Jurkat, Clone E6-1 (cell line): ENCODE measurements at regions not wholly inside any gene's neighbourhood (a gene's known extent, or its start where the extent isn't known, plus 50 kb on each side); places are given as distances from the start of the nearest gene placed in this dataset.

Experiments
- DNase-seq: peaks from one replicate; pipeline ENCODE4 v3.0.0-alpha.2; 2011; ENCODE audit warnings: low read depth, low spot score
- H3K4me3 ChIP-seq: 2 replicates; pipeline ENCODE4 v1.5.1; 2011; ENCODE audit warnings: mild to moderate bottlenecking, low read length, control low read depth, moderate library complexity

DNA sequence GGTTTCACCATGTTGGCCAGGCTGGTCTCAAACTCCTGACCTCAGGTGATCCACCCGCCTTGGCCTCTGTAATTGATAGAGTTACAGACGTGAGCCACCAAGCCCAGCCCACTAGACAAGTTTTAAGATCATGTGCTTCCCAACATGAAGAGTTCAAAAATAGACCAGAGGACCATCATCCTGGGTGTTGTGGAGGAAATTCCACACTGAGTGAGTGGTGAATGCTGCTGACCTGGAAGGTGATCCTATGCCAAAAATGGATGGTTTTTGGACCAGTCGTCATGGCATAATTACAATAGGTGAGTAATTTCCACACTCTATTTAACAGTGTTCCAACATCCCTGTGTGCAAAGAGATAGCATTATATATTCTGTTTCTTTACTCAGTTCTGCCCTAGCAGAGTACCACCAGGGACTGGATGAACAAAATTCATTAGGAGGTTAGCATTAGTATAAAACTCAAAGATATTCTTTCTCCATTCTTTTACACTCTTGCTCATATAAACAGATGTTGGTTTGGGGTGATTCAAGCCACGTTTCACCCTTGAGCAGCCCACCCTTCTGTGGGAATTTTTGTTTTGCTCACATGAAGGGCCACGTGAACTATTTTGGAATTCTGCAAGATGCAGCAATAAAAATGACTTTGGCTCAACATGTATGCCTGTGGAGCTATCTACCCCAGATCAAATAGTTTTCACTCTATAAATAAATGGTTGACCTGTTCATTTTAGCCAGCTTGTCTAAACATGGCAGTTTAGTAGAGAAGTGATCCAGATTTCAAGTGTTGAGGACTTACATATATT lies 206.2 kb upstream of the TCF21 start:
- no peak overlapping the region for H3K4me3 ChIP-seq
- DNase-seq, result no peak

DNA sequence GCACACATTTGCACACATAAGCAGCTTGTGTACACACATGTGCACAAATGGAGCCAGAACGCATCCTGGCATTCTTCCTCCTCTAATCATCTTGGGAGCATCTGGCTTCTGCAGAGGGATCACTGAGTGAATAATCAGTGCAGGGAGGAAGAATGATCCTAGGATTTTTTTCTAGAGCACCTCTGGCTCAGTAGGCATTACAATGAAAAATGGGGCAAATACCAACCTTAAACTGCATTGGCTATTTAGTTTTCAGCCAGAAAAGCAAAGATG lies 205.7 kb upstream of the TCF21 start:
- DNase-seq, result no peak
- H3K4me3 ChIP-seq, result no peak overlapping the region

DNA sequence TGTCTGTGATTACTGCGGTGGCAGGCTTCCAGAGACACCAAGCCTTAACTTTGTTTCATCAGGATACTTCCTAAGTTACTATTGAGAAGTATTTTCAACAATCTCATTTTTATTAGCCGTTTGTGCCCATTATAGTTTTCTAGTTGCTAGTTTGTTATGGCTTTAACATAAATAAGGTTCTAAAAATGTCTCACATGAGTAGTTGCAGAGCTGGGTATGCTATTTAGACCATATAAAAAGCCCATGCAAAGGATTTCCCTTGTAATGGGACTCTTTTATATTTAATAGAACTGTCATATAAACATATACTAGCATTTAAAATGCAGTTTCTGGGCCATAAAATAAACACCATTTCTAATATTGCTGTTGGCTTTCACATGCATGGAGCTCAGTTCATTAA lies 205.3 kb upstream of the TCF21 start:
- no peak for DNase-seq
- H3K4me3 ChIP-seq, result no peak overlapping the region

DNA sequence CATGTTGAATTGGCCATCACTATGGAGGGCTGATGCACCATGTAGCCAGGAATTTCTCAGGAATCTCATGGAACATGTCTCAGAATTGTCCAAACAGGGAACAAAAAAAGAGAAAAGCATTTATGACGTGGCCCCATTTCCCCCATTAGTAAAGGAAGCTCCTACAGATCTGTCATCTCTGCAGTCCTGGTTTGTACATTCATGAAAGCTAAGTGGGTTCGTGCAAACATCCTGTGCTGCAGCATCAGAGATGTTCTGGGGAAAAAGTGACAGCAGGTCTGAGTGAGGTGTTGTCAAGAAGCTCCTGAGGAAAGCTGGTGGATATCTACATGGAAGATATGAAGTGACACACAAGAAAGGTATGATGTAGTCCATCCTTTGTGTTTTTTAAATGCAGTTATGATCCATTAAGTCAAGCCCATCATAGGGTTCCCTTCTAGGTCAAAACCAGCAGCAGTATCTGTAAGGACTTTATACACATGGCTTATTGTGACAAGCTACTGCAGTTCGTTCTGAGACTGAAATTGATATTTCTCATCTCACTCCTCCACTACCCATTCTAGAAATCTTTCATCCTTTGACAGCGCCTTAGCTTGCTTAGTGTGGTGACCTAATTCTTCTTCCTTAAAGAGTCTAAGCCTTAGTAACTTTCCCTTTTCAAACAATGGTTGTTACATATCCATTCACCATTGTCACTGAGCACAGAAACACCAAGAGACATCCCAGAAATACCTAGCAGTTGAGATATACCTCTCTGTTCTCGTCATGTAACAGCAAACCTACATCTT lies 200.0 kb upstream of the TCF21 start:
- no peak for DNase-seq
- H3K4me3 ChIP-seq, result no peak overlapping the region

DNA sequence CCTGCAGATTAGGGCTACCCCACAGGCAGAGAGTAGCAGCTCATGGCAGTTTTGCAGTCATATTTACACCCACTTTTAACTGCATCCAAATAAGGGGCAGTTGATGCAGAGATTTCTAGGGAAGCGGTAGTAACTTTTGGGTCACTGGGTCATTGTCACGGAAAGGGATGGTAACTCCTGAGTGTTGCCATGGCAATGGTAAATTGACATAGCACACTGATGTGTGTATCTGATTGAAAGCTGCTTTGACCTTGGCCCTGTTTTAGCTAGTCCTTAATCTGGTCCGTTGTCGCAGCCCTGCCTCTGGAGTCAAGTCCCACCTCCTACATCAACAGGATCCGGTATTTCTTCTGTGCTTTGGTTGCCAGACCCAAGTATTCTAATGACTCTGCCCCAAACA lies 199.1 kb upstream of the TCF21 start:
- no peak for DNase-seq
- no peak overlapping the region for H3K4me3 ChIP-seq

DNA sequence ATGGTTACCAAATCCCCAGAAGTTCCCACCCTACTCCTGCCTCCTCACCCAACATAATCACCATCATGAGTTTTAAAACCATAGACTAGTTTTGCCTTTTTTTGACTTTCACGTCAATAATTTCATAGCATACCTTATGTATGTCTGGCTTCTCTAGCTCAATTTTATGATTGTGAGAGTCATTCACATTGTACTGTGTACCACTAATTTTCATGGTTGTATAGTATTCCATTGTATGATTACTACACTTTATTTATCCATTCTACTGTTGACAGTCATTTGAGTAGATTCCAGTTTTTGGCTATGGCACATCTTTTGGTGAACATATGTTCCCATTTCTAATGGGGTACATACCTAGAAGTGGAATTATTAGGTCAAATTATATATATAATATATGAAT lies 195.3 kb upstream of the TCF21 start:
- no peak overlapping the region for H3K4me3 ChIP-seq
- no peak for DNase-seq

DNA sequence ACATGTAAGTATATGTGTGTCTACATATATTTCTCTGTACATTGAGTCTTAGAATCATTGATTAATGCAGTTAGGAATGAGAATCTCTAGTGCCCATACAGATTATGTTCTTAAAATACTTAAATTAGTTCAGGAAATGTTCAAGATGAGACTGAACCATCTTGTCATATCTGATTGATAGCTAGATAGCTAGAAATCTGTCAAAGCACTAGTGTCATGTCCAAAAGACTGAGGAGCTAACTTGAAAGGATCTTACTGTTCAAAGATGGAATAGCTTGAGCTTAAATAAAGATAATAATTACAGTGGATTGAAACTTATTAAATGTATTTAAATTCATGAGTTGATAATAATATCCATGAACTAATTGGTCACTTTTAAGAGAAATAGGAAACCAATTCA lies 191.7 kb upstream of the TCF21 start:
- no peak overlapping the region for H3K4me3 ChIP-seq
- no peak for DNase-seq

DNA sequence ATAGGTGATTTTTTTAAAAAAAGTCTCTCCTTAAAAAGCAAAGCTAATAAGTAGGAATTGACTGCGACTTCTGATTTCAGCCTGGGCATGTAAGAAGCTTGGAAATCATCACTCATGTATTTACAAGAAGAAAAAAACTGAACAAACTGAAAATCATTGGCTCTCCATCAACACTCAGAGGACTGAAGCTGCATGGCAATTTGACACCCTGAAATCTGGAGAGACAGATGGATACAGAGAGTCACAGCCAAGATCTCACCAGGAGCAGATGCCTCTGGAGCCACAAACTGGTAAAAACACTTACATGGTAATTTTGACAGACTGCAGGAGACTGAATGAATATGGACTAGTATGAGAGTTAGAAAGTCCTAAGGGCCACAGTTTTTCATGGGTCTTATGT lies 191.2 kb upstream of the TCF21 start:
- DNase-seq, result no peak
- H3K4me3 ChIP-seq, result no peak overlapping the region

DNA sequence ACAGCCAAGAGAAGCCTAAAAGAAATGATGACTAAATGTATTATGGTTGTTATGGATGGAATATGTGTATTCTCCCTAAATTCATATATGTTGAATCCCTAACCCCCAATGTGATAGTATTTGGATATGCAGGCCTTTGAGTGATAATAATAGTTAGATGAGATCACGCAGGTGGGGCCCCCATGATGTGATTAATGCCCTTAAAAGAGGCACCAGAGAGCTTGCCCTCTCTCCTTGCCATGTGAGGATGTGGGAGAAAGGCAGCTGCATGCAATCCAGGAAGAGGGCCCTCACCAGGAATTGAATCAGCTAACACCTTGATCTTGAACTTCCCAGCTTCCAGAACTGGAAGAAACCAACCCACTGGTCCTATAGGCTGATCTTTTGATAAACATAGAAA lies 190.6 kb upstream of the TCF21 start:
- DNase-seq, result no peak
- H3K4me3 ChIP-seq, result no peak overlapping the region

DNA sequence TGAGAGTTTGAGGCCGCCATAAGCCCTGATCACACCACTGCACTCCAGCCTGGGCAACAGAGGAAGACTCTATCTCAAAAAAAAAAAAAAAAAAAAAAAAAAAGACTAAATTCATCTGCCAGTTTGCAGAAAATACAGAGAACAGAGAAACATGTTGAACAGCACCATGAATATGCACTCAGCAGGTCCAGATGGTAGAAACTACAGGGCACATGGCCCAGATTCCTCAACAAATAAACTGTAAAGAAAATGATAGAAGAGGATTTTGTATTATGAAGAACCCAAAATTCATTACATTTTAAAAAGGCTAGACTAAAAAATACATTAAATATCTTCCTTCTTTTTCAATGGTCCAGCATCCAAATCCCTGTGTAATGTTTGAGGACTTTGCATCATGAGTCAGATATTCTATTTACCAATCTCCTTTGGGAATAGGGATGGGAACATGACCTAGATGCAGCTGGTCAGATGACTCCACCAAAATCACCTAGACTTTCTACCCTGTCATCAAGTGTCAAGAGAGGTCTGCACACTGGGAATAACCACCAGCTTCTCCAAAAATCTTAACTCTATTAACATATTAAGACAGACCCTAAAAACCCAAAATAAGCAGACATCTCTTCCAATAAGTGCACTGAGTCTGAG lies 189.1 kb upstream of the TCF21 start:
- H3K4me3 ChIP-seq, result no peak overlapping the region
- DNase-seq, result no peak

DNA sequence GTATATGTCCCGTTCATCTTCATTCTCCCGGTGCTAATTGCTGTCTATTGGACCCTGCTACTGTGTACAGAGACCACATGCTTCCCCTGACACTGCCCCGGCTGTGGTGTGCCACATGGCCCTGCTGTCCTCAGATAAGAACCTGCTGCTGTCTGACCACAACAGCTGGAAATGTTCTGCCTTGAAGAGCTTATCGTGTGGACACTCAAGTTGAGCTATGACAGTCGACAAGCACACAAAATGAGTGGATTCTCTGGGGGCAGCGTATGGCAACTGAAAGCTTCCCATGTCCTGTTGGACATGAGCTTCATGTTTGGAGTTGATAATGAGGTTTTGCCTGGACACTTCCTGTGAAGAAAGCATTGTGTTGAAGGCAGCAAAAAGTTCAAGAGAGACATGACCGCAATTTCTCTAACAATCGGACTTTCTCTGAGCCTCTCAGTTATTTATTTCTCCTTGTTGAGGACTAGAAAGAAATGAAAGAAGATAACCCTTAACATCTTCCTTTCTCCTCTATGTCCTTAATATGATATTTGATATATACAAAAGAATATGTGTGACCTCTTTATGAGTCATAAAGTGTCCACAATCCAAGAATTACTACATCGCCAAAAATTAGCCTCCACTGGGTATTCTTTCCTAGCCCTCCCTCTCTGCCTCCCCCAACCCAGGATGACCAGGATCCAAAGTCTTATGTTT lies 187.1 kb upstream of the TCF21 start:
- no peak for DNase-seq
- no peak overlapping the region for H3K4me3 ChIP-seq

DNA sequence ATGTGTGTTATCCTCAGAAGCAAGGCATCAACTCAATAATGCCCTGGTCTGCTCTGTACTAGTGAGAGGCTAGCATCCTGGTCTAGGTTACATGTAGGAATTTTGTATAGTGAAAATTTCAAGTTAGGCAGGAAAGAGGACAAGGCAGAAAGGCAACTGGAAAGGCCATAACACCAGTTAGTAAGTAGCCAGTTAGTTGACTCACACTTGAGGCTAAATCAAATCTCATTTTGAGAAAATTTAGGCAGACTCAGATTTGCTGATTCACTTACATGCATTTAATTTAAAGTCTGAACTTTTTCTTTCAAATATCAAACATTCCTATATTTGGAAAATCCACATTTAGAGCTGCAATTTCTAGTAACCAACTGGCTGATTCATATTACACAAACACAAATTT lies 184.5 kb upstream of the TCF21 start:
- H3K4me3 ChIP-seq, result no peak overlapping the region
- DNase-seq, result no peak

DNA sequence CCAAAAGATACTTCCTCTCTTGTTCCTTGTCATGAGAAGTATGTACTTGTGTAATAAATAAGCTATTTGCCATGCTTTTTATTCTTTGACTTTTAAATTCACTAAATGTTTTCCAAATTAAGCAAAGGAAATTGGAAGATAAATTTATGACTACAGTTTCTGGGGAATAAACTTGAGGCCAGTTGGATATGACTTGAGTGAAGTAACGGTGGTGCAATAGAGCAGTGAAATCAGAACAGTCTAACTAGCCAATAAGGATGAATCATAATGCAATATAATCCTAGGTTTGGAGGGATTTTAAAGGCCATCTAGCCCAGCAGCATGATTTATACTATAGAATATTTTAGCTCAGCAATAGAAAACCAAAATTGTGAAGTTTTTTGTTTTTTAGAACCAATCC lies 183.8 kb upstream of the TCF21 start:
- no peak overlapping the region for H3K4me3 ChIP-seq
- no peak for DNase-seq

DNA sequence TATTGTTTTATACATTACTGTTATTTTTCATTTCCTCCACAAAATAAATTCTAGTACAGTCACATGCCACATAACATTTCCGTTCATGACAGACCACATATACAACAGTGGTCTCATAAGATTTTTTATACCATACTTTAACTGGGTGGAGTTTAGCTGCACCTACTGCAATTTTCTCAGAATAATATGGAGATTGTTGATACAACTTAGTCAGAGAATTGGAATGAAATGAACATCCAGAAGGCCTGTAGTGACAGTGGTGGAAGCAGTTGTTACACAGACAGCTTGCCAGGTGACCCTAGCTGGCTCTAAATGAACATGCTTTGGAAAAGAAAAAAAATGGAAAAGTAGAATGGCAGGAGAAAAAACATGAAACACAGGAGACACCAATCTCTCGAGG lies 183.2 kb upstream of the TCF21 start:
- H3K4me3 ChIP-seq, result no peak overlapping the region
- no peak for DNase-seq

DNA sequence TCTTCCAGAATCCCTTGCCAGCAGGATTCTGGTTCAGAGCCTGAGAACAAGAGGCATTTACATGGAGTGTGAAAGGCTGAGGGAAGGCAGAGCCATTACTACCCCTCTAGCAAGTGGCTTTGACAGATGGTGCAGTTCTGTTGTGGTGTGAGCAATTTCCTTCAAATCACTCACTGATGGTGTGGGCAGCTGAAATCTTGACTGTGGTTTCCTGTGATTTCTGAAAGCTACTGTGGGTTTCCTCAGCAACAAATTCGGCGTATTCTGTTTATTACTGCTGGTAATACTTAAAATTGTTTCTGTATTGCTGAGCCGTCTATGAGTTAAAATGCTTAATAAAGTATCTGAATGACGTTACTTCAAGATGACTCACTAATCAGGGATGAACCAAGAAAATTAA lies 181.5 kb upstream of the TCF21 start:
- peak; percentile 50 for DNase-seq
- H3K4me3 ChIP-seq, result no peak overlapping the region

DNA sequence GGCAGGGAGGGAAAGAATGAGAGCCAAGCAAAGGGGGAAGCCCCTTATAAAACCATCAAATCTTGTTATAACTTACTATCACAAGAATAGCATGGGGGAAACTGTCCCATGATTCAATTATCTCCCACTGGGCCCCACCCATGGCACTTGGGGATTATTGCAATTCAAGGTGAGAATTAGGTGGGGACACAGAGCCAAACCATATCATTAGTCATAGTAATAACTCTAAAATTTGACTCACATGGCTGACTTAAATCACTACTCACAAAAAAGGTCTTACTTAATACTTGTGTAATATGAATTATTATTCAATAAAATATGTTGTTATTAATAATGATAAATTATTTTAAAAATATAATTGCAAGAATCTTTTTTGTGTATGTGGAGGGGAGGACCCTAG lies 178.1 kb upstream of the TCF21 start:
- no peak overlapping the region for H3K4me3 ChIP-seq
- no peak for DNase-seq

DNA sequence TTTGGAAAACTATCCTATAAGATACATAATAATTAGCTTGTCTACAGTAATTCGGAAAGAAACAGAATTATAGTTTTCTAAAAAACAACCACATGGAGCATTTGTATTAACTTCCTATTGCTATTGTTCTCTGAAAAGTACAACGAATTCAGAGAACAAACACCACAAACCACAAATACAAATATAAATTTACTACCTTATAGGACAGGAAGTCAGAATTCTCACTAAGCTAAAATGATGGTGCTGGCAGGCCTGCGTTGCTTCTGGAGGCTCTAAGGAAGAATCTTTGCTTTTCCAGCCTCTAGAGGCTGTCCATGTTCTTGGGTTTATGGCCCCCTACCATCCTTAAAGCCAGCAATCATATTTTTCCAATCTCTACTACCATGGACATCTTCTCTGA lies 173.6 kb upstream of the TCF21 start:
- no peak overlapping the region for H3K4me3 ChIP-seq
- no peak for DNase-seq

DNA sequence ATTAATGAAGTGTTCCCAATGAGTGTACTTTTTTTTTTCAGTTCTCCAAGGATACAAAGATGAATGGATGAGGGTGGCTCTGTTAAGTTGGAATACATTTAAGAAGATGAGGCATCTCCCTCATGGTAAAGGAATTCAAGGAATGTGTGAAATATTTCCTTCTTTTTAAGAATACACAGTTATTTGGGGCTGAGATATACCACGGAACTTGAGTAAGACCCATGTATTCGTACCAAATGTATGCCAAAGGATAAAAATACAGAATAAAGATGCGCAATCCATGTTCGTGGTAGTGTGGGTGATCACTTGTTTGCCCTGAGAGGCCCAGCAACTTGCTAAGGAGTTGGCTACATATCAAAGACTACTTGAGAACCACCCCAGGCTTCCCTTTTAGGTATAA lies 164.2 kb upstream of the TCF21 start:
- H3K4me3 ChIP-seq, result no peak overlapping the region
- no peak for DNase-seq

DNA sequence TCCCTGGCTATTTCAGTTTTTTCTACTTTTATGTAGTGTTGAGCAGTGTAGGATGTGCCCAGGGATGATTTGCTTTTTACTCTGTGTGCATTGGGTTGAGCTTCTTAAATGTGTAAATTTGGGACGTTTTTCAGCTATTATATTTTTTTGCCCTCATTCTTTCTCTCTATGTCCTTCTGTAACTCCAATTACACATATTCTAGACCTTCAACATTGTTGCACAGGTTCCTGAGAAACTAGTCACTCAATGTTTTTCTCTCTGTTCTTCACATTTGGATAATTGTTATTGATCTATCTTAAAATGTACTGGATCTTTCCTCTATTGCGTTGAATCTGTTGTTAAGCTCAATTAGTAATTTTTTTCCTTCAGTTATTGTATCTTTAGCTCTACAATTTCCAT lies 162.7 kb upstream of the TCF21 start:
- no peak overlapping the region for H3K4me3 ChIP-seq
- no peak for DNase-seq

DNA sequence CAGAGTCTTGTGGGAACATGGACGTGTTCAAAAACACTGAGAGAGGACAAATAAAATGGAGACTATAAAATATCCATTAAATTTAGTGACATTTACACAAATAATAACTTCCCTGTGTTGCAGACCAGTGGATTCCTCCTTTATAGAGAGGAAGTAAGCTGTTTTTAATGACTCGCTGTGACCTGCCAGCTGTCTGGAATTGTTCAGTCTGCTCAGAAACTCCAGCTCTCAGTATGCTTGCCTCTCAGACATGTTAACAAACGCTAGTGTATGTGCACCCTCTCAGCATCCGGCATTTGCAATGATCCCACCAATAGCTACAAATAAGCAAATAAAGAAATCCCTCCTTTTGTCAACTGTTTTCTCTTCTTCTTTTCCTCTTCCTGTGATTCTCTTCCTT lies 158.0 kb upstream of the TCF21 start:
- DNase-seq, result no peak
- H3K4me3 ChIP-seq, result no peak overlapping the region
